ENCODE measurements at regions not wholly inside any gene's neighbourhood (a gene's known extent, or its start where the extent isn't known, plus 50 kb on each side); places are given as distances from the start of the nearest gene placed in this dataset.

DNA sequence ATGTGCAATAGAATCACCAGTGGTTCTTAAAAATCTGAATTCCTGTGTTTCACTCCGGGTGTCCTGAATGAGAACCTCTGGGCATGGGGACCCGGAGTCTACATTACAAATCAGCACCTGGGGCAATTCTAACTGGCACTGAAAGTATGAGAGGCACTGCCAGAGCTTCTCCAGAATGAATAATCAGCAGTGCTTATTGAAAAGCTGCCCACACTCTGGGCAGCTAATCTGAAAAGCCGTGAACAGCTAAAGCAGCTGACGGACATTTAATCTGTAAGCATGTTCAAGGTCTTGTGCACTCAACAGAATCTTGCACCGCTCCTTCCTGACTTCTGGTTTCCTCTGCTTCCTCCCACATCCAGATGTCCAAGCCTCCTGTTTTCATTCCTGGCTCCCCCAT lies 113.3 kb upstream of the KIF5B start:
- DNase-seq = no peak

DNA sequence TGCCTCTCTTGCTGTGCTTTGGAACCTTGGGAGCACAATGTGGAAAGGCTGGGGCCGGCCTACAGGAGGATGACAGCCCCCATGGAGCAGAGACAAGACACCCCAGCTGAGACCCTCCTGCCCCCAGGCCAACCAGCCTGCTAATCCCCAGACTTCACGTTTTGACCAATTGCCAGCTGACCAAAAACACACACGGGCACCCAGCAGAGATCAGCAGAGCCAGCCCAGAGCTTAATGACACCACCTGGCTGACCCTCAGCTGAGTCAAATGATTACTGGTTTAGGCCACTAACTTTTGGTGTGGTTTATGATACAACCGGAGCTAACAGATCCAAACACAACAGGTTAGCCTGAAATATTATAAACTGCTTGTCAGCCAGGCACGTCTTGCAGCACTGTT lies 111.2 kb upstream of the KIF5B start:
- DNase-seq = no peak

DNA sequence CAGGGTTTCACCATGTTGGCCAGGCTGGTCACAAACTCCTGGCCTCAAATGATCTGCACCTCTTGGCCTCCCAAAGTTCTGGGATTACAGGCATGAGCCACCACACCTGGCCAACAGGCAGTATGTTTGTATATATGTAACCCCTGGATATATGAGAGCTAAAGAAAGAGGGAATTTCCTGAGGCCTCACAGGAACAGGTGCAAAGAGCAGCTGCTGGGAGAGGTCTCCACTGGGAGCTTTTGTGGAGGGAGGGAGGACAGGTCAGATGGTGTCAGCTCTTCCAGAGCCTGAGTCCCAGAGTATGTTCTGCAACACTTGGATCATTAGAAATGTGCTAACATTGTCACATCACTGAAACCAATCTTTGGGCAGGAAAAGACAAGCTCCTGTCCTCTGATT lies 110.1 kb upstream of the KIF5B start:
- no peak for DNase-seq

DNA sequence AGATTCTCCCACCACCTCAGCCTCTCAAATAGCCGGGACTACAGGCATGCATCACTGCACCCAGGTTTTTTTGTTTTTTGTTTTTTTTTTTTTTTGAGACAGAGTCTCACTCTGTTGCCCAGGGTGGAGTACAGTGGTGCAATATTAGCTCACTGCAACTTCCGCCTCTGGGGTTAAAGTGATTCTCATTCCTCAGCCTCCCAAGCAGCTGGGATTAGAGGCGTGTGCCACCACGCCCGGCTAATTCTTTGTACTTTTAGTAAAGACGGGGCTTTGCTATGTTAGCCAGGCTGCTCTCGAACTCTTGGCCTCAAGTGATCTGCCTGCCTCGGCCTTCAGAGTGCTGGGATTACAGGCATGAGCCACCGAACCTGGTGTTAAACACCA lies 107.5 kb upstream of the KIF5B start:
- DNase-seq = no peak

DNA sequence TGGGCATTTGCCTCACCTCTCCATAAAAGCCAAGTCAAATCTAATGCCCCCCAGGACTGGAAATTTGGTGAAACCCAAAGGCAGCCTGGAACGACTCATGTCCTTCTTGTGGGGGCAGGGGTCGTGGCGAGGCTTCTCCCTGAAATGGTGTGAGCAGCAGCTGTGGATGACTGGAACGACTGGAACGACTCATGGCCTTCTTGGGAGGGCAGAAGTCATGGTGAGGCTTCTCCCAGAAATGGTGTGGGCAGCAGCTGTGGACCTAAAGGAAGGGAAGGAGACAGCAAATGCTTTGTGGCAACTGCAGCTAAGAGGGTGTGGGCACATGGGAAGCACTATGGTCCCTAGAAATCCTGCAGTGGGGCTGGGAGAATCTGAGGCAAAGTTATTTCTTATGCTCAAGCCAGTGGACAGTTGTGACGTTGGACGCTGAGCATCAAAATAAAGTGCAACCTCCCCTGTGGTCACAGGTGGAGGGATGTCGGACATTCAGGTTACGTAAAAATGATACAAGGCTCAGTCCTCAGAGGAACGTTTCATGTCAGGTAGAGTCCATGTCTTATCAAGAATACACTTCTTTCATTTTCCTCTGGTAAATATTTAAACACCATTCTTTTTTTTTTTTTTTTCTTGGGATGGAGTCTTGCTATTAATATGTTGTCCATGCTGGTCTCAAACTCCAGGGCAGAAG lies 107.0 kb upstream of the KIF5B start:
- DNase-seq = no peak

DNA sequence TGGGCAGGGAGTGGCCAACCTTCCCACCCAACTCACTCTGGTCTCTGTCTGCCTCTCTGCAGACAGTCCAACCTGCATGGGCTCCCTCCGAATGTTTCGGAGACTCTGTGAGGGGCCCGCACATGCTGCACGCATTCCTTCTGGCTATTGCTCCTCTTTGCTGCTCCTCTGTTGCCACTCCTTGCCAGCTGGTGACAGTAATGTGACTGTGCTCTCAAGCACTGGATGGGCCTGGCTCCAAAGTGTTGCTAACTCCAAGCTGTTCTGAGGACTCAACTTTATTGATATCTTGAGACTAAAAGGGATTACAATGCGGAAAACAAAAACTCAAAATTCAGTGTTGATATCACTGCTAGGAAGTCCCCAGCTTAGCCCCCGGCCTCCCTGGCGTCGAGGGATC lies 105.4 kb upstream of the KIF5B start:
- DNase-seq = no peak

DNA sequence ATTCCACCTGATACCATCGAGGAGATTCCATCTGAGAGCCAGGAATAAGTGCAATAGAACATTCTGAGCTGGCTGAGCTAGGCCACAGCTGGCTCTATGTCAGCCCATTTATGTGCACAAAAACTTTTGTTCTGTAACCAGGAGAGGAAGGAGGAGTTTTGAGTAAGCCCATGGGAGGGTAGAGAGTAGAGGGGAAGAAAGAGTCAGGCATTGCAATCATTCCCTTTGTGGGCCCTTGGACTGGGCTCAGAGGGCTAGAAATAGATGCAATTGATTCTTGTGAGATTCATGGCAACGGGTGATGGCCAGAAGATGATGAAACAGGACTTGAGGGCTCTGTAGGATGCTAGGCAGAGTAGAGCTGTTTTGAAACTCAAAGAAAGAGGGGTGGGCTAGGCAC lies 104.6 kb upstream of the KIF5B start:
- no peak for DNase-seq

DNA sequence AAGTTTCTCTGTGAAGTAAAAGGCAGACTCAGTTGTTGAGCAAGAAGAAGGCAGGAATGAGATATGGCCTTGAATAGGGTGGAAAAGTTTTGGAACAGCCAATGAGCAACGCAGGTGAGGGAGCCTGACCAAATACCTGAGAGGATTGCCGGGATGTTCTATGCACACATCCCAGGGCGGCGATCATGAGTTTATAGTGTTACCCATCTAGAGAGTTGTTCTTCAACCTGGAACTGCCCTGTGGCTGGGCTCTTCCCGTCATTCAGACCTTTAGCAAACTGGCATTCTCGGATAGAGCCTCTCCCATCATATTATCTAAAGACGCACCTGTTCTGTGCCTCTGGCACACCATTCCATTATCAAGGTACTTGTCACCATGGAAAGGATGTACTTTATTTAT lies 103.0 kb upstream of the KIF5B start:
- no peak for DNase-seq

DNA sequence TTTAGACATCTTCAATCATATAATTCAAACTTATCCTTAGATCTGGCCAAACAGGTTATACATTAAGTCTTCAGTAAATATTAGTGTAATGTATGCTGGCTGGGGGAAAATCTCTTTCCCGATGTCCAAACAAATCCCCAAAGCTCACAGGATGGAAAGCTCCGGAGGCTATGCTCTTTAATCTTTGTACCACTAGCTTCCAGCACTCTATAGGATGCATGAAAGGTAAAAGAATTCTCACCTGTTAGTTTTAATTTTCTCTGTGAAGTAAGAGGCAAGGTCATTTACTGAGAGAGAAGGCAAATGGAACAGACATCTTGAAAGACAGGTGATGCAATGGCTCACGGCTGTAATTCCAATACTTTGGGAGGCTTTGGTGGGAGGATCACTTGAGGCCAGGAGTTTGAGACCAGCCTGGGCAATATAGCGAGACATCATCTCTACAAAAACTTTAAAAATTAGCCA lies 99.8 kb upstream of the KIF5B start:
- no peak for DNase-seq

DNA sequence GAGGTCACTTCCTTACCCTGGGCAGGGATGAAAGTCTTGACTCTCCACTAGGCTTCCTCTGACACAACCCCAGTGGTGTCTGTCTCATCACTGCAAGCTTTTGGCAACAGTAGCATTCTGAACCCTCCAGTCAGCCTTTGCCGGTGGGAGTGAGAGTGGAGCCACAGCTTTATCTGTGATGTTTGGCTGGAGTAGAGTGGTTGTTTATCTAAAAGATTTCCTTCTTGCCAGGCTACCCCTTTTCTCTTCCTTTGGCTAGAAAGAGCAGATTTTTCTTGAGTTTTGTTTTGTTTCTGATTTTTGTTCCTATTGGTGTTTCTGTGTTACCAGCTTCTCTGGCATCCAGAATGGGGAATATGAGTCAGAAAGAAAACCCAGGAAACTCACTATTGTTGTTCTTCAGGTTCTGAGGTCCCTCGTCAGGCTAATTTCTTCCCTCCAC lies 98.9 kb upstream of the KIF5B start:
- no peak for DNase-seq

DNA sequence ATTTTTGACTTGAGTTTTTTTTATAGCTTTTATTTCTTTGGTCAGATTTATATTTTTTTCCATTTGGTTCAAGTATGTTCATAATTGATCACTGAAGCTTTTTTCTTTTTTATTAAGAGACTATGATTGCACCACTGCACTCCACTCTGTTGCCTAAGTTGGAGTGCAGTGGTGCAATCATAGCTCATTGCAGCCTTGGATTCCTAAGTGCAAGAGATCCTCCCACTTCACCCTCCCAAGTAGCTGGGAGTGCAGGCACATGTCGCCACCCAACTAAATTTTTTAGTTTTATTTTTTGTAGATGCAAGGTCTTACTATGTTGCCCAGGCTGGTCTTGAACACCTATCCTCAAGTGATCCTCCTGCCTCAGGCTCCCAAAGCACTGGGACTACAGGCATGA lies 97.7 kb upstream of the KIF5B start:
- DNase-seq = no peak

DNA sequence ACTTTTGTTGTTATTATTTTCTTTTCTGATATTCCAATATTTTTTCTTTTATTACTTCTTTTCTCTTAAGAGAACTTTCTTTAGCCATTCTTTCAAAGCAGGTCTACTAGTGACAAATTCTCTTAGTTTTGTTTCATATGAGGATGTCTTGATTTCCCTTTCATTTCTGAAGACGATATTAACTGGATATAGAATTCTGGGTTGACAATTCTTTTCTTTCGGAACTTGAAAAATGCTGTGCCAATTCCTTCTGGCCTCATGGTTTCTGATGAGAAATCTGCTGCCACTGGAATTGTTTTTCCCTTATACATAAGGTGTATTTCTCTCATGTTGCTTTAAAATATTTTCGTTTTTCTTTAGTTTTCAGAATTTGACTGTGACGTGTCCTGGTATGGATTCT lies 97.0 kb upstream of the KIF5B start:
- DNase-seq = no peak

DNA sequence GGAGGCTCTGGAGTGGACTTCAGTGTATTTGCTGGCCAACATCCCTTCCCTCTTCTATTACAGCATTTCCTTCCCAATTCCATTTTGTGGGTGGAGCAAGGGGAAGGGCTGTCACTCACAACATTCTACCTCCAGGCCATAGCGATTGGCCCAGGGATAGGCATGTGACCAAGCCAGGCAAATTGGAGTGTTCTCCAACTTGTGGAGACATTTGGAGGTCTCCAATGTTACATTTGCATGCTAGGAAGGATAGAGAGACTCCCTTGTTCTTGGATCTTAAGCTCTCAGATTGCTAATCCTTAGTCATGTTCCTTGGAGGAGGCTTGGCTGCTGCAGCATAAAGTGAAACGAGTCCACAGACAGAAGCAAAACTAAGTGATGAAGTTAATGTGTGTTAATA lies 95.6 kb upstream of the KIF5B start:
- no peak for DNase-seq

DNA sequence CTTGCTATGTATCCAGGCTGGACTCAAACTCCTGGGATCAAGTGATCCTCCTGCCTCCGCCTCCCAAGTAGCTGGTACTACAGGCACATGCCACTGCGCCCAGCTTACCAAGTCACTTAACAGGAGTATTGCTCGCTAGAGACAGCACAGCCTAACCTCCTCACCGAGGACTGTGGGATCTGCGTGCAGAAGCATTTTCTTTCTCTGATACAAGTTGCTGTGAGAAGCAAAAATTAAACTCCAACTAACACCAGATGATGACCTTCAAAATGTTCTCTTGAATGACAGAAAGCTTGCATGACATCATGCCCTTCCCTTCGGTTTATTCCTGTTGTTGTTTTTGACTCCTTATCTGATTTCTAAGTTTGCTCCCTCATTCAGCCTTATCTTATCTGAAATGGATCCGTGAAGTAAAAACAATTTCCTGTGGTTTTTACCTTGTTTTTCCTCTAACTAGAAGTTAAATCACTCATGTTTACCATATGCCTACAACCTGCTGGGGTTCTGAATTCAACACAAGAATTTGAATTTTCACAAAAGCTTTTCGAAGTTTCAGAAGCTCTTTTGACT lies 94.4 kb upstream of the KIF5B start:
- no peak for DNase-seq

DNA sequence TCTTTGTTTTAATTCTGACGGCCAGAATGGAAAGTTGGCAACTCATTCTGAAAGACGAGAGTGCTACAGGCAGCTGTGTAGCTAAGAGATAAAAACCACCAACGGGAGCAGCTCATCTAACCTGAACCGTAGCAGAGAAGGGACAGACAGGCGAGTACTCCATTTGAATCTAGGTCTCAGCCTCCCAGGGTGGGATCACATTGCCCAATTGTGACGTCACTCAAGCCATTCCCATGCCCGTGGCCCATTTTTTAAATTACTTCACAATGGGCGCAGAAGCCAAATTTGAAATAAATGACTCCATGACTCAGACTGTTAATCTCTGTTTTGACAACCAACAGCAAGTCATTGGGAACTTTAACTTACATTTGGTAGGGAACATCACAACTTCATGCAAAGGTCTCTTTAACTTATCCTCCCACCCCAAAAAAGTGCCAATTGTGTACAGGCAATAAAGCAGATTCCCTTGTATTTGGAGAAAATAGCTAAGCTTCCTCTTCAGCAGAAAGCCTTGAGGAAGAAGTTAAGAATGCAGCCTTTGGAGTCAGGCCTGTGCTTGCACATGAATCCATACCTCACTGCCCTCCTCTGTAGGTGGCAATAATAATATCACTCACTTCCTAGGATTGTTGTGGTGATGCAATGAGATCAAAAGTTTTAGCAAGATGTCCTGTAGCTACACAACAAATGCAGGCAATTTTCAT lies 93.2 kb upstream of the KIF5B start:
- DNase-seq = no peak

DNA sequence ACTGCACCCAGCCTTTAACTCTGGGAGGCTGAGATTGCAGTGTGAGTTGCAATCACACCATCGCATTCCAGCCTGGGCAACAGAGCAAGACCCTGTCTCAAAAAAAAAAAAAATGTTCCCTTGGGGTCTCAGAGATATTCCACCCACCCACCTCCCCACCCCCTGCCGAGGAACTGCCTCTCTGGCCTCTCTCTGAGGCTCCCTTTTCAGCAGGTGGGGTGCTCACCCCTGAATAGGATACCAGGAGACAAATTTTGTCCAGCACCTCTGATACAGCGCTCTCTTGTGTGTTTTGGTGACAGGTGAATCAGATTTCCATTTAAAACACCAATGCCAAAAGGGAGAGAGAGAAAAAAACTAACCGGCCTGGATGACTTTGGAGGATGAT lies 92.6 kb upstream of the KIF5B start:
- no peak for DNase-seq

DNA sequence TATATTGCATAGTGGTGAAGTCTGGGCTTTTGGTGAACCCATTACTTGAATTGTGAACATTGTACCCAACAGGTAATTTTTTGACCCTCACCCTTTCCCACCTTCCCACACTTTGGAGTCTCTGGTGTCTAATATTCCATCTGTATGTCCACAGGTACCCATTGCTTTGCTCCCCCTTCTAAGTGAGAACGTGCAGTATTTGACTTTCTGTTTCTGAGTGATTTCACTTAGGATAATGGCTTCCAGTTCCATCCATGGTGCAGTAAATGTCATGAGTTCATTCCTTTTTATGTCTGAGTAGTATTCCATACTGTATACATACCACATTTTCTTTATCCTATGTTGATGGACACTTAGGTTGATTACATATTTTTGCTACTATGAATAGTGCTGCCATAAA lies 91.5 kb upstream of the KIF5B start:
- no peak for DNase-seq

DNA sequence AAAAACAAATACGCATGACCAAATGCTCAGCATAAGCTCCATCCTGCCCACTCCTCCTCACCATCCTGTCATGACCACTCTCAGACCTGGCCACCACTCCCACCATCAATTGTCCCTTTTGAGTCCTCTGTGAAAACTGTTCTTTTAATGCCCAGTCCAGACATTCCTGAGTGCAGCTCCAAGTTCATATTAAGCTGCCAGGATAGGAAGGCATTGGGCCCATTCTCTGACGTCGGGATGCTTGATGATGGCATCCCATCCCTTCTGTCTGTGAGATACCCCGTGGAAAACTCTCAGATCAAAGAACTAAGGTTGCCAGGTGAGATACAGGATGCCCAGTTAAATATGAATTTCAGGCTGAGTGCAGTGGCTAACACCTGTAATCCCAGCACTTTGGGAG lies 89.9 kb upstream of the KIF5B start:
- no peak for DNase-seq

DNA sequence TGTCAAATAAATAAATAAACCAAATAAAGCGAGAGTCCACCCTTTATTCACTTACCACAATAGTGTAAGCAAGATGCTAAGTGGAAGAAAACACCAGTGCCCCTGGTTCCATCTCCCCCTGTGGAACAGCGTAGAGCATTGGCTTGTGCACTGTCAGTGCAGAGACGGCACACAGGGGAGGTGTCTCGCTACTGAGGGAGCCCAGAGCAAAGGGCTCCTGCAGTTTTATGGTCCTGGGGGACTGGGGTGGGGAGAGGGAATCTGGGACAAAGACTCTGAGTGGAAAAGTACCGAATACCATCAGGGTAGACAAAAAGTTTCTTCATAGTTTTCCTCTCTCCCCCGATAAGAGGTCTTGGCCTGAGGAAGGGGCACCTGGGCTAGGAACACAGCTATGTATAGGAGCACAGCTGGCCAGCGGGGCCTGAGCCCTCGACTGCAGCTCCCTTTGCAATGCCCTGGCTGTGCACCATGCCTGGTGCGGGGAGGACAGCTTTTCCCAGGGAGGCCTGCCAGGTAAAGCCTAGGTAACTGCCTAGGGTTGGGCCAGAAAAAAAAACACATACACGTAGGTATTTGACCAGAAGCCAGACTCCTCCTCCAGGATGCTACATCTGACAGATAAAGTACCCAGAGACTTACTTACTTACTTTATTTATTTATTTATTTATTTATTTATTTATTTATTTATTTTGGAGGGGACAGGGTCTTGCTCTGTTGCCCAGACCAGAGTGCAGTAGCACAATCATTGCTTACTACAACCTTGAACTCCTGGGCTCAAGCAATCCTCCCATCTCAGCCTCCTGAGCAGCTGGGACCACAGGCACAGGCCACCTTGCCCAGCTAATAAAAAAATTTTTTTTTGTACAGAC lies 88.8 kb upstream of the KIF5B start:
- no peak for DNase-seq

DNA sequence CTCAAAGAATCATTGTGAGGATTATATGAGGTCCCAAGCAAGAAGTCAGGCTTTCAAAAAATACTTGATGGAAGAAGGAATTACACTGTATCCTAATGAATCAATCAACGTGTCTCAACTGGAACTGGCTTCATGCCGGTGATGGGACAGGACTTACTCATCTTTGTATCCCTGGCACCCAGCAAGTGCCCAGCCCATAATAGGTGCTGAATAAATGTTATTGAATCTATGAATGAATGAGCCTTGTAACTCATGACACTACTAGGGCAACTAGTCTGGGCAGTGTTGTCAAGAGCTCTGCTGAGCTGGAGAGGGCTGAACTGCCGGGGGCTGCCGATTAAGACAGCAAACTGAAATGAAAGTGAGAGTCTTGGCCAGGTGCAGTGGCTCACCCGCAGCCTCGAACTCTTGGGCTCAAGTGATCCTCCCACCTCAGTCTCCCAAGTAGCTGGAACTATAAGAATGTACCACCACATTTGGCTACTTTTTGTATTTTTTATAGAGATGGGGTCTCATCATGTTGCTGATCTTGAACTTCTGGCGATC lies 87.2 kb upstream of the KIF5B start:
- no peak for DNase-seq

DNA sequence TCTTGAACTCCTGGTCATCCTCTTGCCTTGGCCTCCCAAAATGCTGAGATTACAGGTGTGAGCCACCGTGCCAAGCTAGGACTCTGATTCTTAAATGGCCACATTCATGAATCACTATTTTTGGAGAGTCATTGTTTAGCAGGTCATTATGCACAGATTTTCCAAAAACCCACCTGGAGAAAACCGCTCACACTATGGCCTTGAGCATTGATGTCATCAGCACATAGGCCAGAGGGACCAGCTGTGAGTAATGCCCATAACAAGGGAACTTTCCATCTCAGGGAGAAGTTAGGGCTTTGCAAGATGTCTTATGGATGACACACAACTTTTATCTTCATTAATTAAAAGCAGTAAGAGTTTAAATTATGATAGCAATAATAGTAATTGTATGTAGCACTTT lies 86.4 kb upstream of the KIF5B start:
- no peak for DNase-seq

DNA sequence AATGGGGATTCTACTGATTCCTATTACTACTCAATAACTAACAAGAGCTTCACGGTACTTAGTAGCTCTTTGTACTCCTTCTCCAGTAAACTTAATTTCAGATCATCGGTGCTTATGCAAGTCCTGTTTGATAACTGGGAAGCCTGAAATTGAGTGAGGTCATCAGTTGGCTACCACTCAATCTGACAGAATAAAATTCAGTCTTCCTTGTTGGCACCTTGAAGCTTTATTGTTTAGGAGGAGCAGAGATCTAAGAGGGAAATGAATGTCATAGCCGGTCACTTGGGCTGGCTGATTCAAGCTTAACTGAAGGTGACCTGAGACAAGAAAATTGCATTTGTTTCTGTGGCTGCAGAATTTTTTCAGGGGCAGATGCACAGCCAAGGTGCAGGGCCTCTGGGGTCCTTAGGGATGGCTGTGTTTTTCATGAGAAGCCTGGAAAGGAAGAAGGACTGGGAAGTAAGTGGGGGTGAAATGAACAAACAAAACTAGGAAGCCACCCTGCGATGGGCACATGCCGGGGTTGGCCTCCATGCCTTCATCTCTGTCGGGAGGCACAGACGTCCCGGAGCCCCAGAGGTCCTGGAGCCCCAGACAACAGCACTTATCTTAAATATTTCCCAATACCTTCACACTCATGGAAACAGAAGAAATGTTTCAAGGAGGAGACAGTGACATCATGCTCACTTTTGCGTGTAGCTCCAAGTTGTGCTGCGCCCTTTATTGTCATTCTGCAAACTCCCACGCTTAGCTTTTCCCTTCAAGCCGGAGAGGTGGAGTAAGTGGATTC lies 85.0 kb upstream of the KIF5B start:
- no peak for DNase-seq

Measured in NCI-H2081 (cell line).